DMS114 treated with DMSO at 0.1 percent for 48 hours (cell line): ENCODE measurements at regions not wholly inside any gene's neighbourhood (a gene's known extent, or its start where the extent isn't known, plus 50 kb on each side); places are given as distances from the start of the nearest gene placed in this dataset.

Experiments used
- DNase-seq: peaks from one replicate; lab custom pipeline; 2025; ENCODE audit not compliant: unreplicated experiment; lab: John Stamatoyannopoulos, UW

DNA sequence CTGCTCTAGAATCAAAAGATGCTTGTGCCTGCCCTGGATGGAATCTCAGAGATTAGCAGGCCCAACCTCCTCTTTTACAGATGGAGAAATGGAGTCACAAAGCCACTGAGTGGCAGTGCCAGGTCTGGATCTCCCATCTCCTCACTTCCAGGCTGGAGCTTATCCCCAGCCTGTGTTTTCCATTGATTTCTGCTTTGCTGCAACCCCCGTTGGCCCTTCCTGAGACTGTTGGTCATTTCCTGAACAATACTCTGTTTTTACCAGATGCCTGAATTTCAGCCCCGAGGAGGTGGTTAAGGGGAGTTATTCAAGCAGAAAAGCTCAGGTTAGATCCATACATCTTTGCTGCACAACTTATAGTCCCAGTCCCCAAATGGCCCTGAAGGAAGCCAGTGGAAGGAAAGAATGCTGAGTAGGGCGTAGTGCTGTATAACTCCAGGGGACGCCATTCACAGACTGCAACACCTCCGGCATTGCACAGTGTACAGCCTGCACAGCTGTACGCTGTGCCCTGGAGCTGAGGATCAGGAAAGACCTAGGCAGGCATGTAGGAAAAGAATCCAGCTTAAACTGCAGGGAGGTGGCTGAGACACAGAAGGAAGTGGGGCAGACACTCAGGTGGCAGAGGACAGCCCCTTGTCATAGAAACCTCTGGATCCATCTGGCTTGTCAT is 77.5 kb downstream of the RPLP1 start:
- no peak for DNase-seq

DNA sequence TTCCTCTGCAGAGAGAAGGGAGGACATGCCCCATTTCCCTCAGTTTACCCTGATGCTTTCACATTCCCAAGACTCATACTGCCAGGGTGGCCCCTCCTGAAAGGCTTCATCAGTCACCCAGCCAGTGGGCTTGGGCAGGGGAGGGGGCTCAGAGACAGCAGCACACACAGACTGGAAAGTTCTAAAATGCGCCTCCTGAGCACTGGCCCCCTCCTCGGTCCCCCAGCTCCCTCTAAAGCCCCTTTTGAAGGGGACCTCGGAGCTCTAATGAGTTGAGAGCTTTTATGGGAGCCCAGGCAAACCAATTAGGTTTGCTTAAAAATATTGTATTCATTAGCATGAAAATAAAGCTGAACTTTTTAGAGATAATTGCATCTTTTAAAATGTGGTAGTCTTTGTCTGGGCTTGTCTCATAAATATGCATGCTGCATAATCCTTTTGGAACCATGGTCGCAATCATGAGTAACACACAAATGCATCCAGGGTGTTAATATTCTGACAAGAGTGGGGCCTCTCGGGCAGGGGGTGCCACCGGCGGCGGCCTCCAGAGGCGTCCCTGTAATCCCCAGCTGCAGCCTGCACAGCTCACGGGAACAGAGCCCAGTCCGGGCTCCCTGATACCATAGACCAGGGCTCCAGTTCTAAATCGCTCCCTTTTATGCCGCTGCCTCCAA is 78.5 kb downstream of the RPLP1 start:
- no peak for DNase-seq

DNA sequence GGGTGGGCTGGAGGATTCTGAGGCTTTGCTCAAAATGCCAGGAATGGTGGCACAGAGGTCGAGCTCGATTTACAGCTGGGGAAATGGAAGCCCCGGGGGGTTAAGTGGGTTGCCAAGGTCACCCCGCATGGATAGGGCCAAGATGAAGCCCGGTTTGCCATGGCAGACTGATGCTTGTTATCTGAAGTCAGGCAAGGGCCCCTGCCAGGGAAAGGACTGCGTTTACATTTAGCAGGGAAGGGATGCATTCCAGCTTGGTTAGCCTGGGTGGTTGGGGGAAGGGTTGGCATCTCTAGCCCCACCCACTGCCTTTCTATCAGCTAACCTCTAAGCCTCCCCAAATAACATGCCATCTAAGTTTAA is 79.0 kb downstream of the RPLP1 start:
- DNase-seq = no peak

DNA sequence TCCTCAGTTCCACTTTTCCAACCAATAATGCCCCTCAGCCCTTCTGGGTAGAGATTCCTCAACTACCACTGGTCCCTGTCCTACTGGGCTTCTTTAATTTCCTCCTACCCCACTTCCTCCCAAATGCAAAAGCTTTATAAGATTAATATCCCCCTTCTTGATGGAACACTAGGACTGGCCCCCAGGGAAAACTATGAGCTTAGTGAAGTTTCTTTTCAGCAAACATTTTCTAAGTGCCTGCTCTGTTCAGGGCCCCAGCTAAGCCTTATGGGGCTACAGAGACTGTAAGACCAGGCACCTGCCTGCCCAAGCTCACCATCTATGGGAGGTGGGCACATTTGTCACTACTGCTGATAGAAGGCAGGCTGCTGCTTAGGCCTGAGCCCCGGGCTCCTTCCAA is 79.4 kb downstream of the RPLP1 start:
- no peak for DNase-seq

DNA sequence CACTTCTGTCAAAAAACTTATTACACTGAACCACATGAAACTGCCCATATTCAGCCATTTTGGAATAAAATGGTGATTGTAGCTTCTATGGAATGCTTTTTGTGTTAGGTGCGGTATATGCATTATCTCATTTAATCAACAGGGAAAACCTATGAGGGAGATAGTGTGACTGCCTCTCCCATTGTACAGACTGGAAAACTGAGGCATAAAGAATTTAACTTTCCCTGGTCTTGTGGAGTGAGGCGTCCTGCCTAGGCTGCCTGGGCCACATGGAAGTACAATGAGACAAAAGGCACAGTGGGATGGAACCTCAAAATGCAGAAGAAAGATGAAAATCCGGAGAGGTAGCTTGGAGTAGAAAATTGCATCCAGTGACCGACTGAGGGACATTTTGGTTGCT is 80.2 kb downstream of the RPLP1 start:
- no peak for DNase-seq

DNA sequence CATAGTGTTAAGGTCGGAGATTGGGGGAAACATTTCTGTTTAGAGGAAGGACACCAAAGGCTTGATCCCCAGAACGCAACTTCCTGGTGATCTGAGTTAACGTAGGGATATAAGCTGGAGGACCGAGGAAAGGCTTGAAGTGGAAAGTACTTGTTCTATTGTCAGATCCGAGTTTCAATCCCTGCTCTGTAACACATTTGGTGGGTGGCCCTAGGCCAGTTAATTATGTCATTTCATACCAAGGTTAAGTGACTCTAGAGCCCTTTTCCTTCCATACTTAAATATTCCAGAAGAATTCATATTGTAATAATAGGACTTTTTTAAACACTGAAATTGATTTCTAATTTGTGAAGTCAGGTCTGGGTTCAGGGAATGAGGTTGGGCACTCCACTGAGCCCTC is 80.9 kb downstream of the RPLP1 start:
- no peak for DNase-seq

DNA sequence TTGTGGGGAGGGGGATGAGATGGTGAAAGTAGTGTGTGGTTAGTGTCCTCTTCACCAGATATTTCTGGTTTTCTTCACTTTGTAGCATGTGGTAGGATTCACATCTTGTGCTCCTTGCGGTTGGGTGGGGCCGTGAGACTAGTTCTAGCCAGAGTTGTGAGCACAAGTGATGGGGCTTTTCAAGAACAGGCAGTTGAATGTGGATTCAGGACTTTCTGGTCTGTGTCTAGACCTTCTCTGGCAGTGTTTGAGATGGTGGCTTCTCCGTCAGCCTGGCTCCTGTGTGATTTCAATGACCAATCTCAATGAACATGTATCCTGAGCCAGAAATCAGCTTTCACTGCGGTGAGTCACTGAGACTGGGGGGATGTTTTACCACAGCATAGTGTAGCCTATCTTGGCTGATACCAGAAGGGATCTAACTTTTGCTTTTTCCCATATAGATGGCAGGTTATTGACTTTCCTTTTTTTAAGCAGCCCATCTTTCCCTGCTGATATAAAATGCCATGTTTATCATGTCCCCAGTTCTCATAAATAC is 82.6 kb downstream of the RPLP1 start:
- no peak for DNase-seq

DNA sequence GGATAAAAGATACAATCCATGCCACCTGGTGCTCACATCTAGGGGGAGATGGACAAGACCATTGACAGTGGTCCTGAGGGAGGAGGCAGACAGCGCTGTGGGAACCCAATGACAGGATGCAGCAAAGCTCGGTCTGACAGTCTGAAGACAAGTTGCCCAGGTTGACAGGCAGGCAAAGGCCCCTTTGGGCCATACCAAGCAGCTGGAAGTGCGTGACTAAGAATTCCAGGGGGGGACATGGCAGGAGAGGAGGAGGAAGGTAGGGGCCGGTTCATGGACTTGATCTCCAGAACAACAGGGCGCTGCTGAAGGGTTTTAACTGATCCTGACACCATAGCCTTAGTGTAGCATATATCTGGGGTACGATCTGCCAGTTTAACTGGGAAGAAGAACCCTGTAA is 83.4 kb downstream of the RPLP1 start:
- DNase-seq = no peak

DNA sequence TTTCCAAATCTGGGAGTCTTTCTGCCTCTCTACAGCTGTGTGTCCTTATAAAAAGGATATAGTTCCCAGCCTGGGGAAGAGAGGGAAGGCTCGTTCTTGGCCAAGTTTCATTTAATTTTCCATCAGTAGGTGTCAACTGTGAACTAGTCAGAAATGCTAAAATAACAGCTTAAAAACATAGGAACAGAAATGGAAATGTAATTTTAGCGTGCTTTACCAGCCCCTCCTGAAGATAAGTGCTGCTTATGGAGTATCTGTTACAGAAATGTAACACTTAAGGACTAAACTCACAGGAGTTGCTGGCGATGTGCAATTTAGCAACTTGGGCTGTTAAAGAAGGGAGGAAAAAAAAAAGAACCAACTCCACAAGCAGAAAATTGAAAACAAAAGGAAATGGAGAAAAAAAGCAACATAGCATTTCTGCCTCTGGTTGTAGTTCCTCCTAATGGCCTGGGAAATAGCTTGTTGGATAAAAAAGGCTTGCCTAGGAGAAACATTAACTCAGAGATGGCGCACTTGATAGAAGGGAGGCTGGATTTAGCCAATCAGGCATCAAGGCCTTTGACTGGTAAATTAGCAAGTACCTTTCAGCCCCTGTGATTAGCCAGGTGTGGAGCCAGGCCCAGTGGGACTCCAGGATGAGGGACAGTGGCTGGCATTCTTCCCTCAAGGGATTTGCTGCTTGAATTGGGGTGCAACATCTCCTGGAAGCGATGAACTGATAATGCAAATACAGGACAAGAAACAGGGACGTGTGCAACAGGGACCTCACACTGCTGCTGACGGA is 84.3 kb downstream of the RPLP1 start:
- no peak for DNase-seq

DNA sequence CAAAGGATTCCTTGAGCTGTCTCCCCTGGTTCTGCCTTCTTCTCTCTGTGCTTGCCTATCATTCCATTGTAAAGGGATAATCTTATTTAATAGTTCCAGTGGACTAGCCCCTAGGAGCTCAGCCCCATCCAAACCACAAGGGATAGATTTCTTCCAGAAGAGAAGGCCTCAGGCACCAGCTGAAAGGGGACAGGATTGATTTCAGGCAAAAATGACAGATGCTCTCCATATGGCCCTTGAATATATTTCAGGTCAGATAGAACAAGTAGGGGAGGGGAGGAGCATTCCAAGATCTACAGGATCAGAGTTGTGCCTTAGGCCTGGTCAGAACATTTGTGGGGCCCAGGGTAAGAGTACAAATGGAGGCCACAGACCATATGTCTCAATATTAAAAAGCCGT is 85.3 kb downstream of the RPLP1 start:
- DNase-seq = no peak

DNA sequence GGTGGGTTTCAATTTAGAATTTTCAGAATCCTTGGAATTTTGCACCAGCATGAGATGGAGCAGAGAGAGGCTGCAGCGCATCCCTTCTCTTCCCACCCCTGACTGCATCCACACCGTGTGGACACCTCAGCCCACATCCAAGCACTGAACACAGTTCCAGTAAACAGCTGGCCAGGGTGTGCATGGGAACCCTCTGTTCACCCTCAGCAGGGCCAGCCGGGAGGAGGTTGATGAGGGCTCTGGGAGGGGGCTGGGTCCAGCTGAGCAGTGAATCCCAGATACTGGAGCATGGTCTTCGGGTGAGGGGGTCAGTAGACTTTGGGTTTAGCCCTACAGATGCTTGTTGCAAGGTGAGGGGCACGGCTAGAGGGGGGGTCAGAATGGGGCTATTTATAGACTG is 85.8 kb downstream of the RPLP1 start:
- no peak for DNase-seq

DNA sequence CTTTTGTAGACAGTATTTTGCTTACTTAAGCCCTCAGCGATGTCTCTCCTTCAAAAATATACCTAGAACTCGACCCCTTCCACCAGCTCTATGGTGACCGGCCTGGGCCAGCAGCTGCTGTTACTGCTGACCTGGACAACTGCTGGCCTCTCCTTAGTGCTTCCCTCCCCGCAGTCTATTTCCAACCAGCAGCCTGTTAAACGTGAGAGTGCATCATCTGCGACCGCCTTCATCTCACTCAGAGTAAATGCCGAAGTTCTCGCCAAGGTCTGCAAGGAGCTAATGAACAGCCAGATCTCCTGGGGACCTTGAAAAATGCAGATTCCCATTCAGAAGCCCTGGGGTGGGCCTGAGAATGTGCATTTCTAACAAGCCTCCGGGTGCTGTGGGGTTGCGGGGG is 86.7 kb downstream of the RPLP1 start:
- no peak for DNase-seq

DNA sequence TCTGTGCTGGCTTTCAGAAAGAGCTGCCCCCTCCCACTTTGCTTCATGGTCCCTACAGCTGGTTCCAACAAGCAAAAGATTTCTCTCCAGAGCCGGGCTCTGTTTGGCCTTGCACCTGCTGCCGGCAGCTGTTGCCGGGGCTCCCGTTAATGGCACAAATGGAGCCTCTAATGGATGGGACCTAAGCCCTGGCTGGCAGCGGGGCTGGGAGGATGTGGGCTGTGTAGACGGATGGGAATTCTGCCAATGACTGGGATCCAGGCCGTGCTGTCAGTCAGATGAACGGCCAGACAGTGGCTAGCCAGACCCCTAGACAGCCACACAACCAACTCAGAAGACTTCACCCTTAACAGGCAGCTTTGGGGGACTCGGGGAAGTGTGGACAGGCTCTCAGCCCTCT is 88.0 kb downstream of the RPLP1 start:
- DNase-seq = no peak

DNA sequence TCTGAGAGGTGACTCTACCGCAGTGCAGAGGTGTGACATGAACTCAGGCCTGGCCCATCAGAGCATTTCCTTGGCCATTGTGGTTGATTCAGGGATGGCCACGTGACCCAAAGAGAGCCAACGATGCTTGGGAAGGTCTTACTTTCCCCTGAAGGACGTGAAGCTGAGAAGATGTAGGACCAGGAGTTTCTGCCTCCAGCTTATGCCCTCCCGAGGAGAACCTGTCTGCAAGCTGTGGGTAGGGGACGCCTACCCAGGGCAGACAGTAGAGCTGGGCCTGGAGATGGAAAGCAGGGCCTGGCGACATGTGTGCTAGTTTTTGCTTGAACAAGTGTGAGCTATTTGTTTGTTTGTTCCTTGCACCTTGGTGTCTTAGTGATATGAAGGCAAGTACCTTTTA is 89.4 kb downstream of the RPLP1 start:
- DNase-seq = no peak

DNA sequence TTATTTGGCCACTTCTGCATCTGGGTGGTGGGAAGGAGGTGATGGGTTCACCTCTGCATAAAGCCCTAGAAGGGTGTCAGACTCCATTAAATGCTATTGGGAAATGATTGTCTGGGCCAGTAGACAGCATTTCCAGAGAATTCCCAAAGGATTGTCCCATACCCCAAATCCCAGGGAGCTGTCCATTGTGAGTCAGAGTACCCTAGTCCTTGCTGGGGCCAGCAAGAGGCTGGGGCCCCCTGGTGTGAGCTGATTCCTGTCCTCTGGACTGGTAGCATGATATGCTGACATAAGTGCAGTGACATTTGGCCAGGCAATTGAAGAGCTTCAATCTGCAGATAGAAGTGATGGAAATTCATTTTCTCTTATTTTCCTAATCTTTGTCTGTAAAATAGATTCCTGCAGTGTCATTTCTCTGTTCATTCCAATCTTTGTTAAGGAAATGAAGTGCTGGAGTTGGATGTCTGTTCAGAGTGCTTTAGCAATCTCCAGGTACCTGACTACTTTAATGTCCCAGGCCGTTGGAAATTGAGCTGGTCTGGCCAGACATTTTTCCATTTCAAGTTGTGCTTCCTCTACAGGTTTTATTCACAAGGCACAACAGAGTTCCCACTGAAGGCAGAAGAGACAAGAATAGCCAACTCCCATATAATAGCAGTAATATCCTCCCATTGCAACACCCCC is 91.2 kb downstream of the RPLP1 start:
- DNase-seq = no peak

DNA sequence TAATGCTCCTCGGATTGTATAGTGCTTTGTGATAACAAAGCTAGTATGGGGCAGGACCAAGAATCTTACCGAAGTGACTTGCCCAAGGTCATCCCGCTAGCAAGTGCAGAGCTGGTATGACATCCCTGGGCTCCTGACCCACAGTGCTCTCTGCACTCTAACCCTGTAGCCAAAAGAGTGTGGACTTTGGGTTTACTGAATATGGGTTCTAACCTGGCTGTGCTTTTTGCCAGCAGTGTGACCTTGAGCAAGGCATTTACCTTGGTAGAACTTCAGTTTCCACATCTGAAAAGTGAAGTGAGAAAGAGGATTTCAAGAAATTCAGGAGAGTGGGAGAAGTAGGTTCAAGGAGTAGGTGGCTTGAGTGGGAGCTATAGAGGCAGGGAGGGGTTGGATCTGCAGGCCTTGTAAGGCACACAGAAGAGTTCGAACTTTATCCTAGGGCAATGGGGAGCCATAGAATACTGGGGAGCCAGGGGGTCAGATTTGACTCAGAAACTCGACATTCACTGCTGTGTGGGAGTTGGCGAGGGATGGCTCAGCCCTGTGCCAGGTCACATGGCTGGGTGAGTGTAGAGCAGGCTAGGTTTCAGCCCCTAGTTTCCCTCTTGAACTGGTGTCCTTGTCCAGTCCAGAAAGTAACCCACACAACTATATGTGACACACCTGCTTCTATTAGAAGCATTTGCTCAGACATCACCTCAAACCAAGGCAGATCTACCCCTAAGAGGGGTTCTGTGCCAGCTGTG is 91.9 kb downstream of the RPLP1 start:
- no peak for DNase-seq

DNA sequence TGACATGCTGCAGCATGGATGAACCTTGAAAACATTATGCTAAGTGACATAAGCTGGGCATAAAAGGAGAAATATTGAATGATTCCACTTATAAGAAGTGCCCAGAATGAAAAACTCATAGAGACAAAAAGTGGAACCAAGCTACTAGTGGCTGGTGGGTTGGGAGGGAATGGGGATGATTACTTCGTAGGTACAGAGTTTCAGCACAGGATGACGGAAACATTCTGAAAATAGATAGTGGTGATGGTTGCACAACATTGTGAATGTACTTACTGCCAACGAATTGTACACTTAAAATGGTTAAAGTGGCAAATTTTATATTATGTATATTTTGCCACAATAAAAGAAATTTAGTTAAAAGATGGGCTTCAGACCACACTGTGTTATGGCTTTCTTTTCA is 93.6 kb downstream of the RPLP1 start:
- DNase-seq = no peak

DNA sequence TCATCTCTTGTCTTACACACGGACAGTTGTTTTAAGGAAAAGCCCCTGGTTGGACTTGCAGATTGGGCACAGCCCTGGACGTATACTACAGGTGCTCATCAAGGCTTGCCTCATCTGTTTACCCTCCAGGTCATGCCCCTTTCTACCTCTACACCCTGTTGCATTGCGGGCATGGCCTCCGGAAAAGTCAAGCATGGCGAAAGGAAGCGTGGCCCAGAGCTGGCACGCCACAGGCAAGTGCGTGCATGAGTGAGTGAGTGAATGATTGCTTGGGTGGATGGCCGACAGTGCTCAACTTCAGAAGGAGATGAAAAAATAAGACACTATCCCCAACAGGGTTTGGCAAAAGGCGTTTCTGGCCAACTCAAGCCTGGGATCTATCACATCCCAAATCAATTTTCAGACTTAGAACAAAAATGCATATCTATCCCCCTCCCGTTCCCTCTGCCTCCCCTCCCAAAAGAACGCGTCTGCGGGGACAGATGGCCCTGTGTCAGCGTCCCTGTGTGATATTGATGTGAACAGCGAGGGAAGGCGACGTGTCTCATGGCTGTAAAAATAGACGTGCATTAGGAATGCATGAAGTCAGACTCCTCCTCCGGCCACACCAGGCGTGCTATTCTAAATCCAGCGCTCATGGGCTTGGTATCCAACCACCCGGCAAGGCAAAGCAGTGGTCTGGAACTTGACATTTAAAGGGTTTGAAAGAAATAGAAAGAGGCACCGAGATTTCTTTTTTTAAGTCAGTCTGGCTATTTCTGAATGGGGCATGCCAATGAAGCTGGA is 96.0 kb downstream of the RPLP1 start:
- DNase-seq = no peak

DNA sequence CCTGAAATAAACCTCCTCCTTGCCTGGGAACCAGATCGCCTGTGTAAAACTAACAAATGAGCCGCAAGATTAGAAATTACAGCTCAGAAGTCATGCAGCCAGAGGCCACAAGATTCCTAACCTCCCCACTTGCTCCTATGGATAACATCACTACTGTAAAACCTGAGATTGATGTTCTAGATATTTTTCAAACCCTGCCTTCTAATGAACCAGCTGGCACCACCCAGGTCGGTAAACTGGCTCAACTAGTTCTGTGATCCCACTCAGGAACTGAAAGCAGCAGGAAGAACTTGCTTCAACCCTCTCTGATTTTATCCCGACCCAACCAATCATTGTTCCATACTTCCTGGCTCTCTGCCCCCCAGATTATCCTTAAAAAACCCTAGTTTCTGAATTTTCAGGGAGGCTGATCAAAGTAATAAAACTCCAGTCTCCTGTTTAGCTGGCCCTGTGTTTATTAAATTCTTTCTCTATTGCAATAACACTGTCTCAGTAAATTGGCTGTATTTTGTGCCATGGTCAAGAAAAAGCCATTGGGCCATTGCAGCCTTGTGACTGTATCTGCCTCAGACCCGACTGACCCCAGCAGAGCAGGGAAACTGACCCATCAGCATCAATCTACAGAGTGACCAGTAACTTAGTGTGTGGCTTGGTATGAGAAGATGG is 98.9 kb downstream of the RPLP1 start:
- no peak for DNase-seq
